Loucy (cell line): ENCODE measurements at regions not wholly inside any gene's neighbourhood (a gene's known extent, or its start where the extent isn't known, plus 50 kb on each side); places are given as distances from the start of the nearest gene placed in this dataset.

Experiments
- H2AFZ ChIP-seq: fragments of 200-600 bp; sonication (generic); 2 replicates; pipeline ENCODE4 v1.6.0; 2016; ENCODE audit warnings: antibody characterized with exemption, mild to moderate bottlenecking, low read length, moderate library complexity
- H3F3A ChIP-seq: fragments of 200-600 bp; 2 replicates; pipeline ENCODE4 v1.6.0; 2016; ENCODE audit warnings: antibody characterized with exemption, low read depth, mild to moderate bottlenecking
- H3K27me3 ChIP-seq: fragments of 200-600 bp; sonication (generic); 2 replicates; pipeline ENCODE4 v1.6.1; 2014; ENCODE audit warnings: low read length, mild to moderate bottlenecking; ENCODE audit not compliant: insufficient read depth, poor library complexity, severe bottlenecking
- H3K36me3 ChIP-seq: fragments of 200-600 bp; sonication (generic); 2 replicates; pipeline ENCODE4 v1.6.1; 2016; ENCODE audit warnings: low read length; ENCODE audit not compliant: insufficient read depth
- H3K4me1 ChIP-seq: fragments of 200-600 bp; sonication (generic); 2 replicates; pipeline ENCODE4 v1.5.1; 2014; ENCODE audit warnings: low read length, mild to moderate bottlenecking; ENCODE audit not compliant: insufficient read depth, poor library complexity, severe bottlenecking
- H3K4me2 ChIP-seq: fragments of 200-600 bp; sonication (generic); 2 replicates; pipeline ENCODE4 v1.6.0; 2014; ENCODE audit warnings: antibody characterized with exemption, low read length, low read depth, mild to moderate bottlenecking; ENCODE audit not compliant: poor library complexity, severe bottlenecking
- H3K4me3 ChIP-seq: fragments of 200-600 bp; sonication (generic); 2 replicates; pipeline ENCODE4 v1.5.1; 2014; ENCODE audit warnings: low read length, mild to moderate bottlenecking, mixed read lengths; ENCODE audit not compliant: poor library complexity, severe bottlenecking
- H3K79me2 ChIP-seq: fragments of 200-600 bp; sonication (generic); 2 replicates; pipeline ENCODE4 v1.6.1; 2014; ENCODE audit warnings: low read length; ENCODE audit not compliant: insufficient read depth
- H3K9ac ChIP-seq: fragments of 200-600 bp; sonication (generic); 2 replicates; pipeline ENCODE4 v1.6.0; 2014; ENCODE audit warnings: mild to moderate bottlenecking, low read depth, low read length, moderate library complexity; ENCODE audit not compliant: poor library complexity, severe bottlenecking
- H3K9me2 ChIP-seq: fragments of 200-600 bp; sonication (generic); replicated peaks from 2 replicates; pipeline ENCODE4 v1.6.1; 2016; ENCODE audit warnings: low read depth, low read length, mixed read lengths
- H3K9me3 ChIP-seq: fragments of 200-600 bp; sonication (generic); 2 replicates; pipeline ENCODE4 v1.6.1; 2014; ENCODE audit warnings: mild to moderate bottlenecking, antibody characterized with exemption, low read length, low read depth; ENCODE audit not compliant: insufficient read depth
- H4K20me1 ChIP-seq: fragments of 200-600 bp; sonication (generic); 2 replicates; pipeline ENCODE4 v1.6.0; 2014; ENCODE audit warnings: antibody characterized with exemption, low read length, mild to moderate bottlenecking; ENCODE audit not compliant: insufficient read depth, poor library complexity, severe bottlenecking
- CTCF ChIP-seq: fragments of 200-600 bp; sonication (generic); conservative IDR thresholded peaks from 2 replicates; pipeline ENCODE4 v1.5.1; 2014; ENCODE audit warnings: mild to moderate bottlenecking, antibody characterized with exemption, low read length
- EZH2phosphoT487 ChIP-seq: fragments of 200-600 bp; IDR thresholded peaks from 2 replicates; pipeline ENCODE4 v1.6.1; 2018; ENCODE audit warnings: antibody characterized with exemption, mild to moderate bottlenecking, moderate library complexity, borderline replicate concordance

- Histone ChIP-seq H3K79me2 (no peaks in the 10 kb centered on the region), H3K4me1 (no peaks in the 10 kb centered on the region), H3K9me2 (no peaks in the 10 kb centered on the region), H2AFZ (no peak overlapping the region), H3K27me3 (peaks cover 15% of the 10 kb centered on the region), H3K36me3 (no peaks in the 10 kb centered on the region), H3K9ac (no peak overlapping the region), H4K20me1 (no peaks in the 10 kb centered on the region), H3F3A (no peaks in the 10 kb centered on the region), H3K9me3 (no peaks in the 10 kb centered on the region), H3K4me3 (no peak overlapping the region), H3K4me2 (no peak overlapping the region)
- TF ChIP-seq CTCF, result no peak
- TF ChIP-seq EZH2phosphoT487, result no peak
These were observed 199.9 kb downstream of the ARHGAP12 start for GRCh38 chr10:31728698-31729224.

- no peak overlapping the region for H3K9ac ChIP-seq
- no peaks in the 10 kb centered on the region for H3K9me2 ChIP-seq
- no peak overlapping the region for H3K4me3 ChIP-seq
- no peak overlapping the region for H3K4me2 ChIP-seq
- H2AFZ ChIP-seq, result no peak overlapping the region
- no peaks in the 10 kb centered on the region for H3F3A ChIP-seq
- H3K9me3 ChIP-seq, result no peaks in the 10 kb centered on the region
- H4K20me1 ChIP-seq, result no peaks in the 10 kb centered on the region
- H3K36me3 ChIP-seq, result no peaks in the 10 kb centered on the region
- TF ChIP-seq EZH2phosphoT487 (no peak), CTCF (no peak)
- no peaks in the 10 kb centered on the region for H3K4me1 ChIP-seq
- no peaks in the 10 kb centered on the region for H3K79me2 ChIP-seq
- peaks cover 11% of the 10 kb centered on the region for H3K27me3 ChIP-seq
These were observed 203.2 kb downstream of the ARHGAP12 start for GRCh38 chr10:31725436-31725835.

GRCh38 chr10:31724296-31724695 lies 204.3 kb downstream of the ARHGAP12 start:
- Histone ChIP-seq H3K9me2 (no peaks in the 10 kb centered on the region), H3K9me3 (no peaks in the 10 kb centered on the region), H3K4me3 (no peak overlapping the region), H3K4me1 (no peaks in the 10 kb centered on the region), H3K36me3 (no peaks in the 10 kb centered on the region), H3K79me2 (no peaks in the 10 kb centered on the region), H3F3A (no peaks in the 10 kb centered on the region), H2AFZ (no peak overlapping the region), H3K9ac (no peak overlapping the region), H4K20me1 (no peaks in the 10 kb centered on the region), H3K27me3 (peaks cover 11% of the 10 kb centered on the region), H3K4me2 (no peak overlapping the region)
- TF ChIP-seq CTCF (no peak), EZH2phosphoT487 (no peak)
